ENCODE measurements at regions not wholly inside any gene's neighbourhood (a gene's known extent, or its start where the extent isn't known, plus 50 kb on each side); places are given as distances from the start of the nearest gene placed in this dataset.

DNA sequence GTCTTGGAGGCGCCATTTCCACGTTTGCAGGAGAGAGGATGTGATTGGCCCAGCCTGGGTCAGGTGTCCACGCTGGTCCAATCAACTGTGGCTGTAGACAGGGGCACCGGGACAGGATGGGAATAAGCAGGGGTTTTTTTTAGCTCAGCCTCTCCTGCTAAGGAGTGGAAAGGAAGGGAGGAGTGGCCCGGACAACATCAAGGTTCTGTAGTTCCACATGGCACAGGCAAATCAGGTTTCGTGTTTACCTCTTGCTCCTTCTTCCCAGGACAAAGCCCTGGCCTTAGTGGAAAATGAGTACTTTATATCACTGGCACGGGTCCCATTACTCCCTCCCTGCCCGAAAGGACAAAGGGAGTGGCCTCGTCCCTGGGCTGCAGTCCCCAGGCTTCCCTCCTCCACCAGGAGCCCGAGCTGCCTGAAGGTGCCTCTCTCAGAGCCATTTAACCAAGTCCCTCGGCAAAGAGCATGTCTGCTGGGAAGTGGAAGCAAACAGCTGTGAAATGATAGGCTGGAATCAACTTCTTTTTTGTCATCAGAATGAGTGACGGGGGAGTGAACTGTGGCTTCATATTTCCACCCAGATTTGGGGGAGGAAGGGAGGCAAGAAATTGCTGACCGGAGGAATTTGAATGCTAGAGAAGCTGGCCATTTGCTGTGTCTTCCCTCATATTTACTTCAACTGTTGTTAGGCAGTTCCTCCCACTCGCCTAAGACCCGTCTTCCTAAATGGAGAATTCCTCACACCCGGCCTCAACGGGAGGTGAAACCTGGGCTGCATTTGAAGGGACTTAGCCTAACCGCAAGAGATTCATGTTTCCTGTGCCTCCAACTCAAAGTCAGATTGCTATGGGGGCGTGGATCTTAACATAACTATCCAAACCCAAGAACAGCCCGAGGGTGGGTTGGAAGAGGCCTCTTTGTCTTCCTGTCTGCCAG, 84.9 kb upstream of the SLC44A3 start:
- peaks cover 15% of the 10 kb centered on the region for H3K4me1 ChIP-seq (ENCODE audit: control insufficient read depth, low read depth, low read length)
- no peaks in the 10 kb centered on the region for H3K27me3 ChIP-seq (ENCODE audit: control insufficient read depth, insufficient read depth, low read length)
- no peaks in the 10 kb centered on the region for H3K36me3 ChIP-seq (ENCODE audit: control insufficient read depth, low read depth, low read length)
- H3K9me3 ChIP-seq (ENCODE audit: control insufficient read depth, low read depth, low read length) = no peaks in the 10 kb centered on the region
- no peak overlapping the region for H3K27ac ChIP-seq (ENCODE audit: low read length)
- no peak overlapping the region for H3K4me3 ChIP-seq (ENCODE audit: low read length)
- no peak overlapping the region for H3K9ac ChIP-seq (ENCODE audit: low read length)

DNA sequence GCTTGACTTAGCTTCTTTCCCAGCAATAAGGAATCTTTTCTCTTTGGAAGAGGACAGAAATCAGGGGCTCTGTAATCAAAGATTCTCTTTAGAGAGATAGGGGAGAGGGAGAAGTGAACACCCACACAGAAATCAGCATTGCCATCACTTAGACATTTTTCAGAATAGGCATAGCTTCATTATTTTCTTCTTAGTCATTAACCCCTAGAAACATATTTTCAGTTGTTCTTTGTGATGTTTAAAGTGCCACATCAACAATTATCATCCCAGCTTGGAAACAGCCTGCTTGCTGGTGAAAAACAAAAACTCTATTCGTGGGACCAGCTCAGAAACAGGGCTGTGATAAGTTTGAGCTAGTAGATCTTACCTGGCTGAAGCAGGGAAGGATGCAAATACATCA, 88.3 kb upstream of the SLC44A3 start:
- Histone ChIP-seq H3K27ac (ENCODE audit: low read length) (no peak overlapping the region), H3K9ac (ENCODE audit: low read length) (no peak overlapping the region), H3K4me1 (ENCODE audit: control insufficient read depth, low read depth, low read length) (peaks cover 15% of the 10 kb centered on the region), H3K36me3 (ENCODE audit: control insufficient read depth, low read depth, low read length) (no peaks in the 10 kb centered on the region), H3K4me3 (ENCODE audit: low read length) (no peak overlapping the region), H3K27me3 (ENCODE audit: control insufficient read depth, insufficient read depth, low read length) (no peaks in the 10 kb centered on the region), H3K9me3 (ENCODE audit: control insufficient read depth, low read depth, low read length) (no peaks in the 10 kb centered on the region)

DNA sequence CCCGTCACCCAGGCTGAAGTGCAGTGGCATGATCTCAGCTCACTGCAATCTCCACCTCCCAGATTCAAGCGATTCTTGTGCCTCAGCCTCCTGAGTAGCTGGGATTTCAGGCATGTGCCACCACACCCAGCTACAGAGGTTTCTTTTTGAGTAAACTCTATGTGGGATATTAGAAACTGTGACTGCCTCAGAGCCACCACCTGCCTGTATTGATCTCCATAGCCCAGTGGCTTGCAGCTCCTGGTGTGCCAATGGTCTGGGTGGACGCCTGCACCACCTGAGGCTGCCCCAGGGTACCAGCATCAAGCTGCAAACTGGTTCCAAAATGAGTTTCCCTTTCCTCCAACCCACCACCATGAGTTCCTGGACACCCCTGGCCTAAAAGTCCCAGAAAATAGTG, 89.7 kb upstream of the SLC44A3 start:
- Histone ChIP-seq H3K9ac (ENCODE audit: low read length) (no peak overlapping the region), H3K27ac (ENCODE audit: low read length) (no peak overlapping the region)

DNA sequence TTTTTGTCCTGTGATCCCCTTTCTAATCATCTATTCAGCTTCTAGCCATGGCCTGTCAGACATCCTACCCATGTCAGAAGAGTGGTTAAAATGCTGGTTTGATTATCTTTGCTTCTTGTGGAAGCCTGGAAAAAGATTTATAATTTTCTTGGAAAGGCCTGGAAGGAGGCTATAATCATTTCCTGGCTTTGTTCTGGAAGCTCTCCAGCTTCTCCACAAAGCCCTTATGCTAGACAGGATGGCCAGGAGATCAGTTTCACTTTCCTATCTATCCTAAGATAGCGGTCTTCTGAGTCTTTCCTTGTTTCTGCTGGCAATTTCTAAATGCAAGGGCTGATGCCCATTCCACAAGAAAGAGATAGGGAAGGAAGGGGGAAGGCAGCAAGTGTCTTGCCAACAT, 90.9 kb upstream of the SLC44A3 start:
- H3K9ac ChIP-seq (ENCODE audit: low read length) = no peak overlapping the region
- no peaks in the 10 kb centered on the region for H3K27me3 ChIP-seq (ENCODE audit: control insufficient read depth, insufficient read depth, low read length)
- H3K9me3 ChIP-seq (ENCODE audit: control insufficient read depth, low read depth, low read length) = no peaks in the 10 kb centered on the region
- H3K4me3 ChIP-seq (ENCODE audit: low read length) = no peak overlapping the region
- no peaks in the 10 kb centered on the region for H3K36me3 ChIP-seq (ENCODE audit: control insufficient read depth, low read depth, low read length)
- no peaks in the 10 kb centered on the region for H3K4me1 ChIP-seq (ENCODE audit: control insufficient read depth, low read depth, low read length)
- no peak overlapping the region for H3K27ac ChIP-seq (ENCODE audit: low read length)

More for the DNA sequence above, 89.7 kb upstream of the SLC44A3 start:
- Histone ChIP-seq H3K4me3 (ENCODE audit: low read length) (no peak overlapping the region), H3K4me1 (ENCODE audit: control insufficient read depth, low read depth, low read length) (peaks cover 9% of the 10 kb centered on the region), H3K27me3 (ENCODE audit: control insufficient read depth, insufficient read depth, low read length) (no peaks in the 10 kb centered on the region), H3K36me3 (ENCODE audit: control insufficient read depth, low read depth, low read length) (no peaks in the 10 kb centered on the region), H3K9me3 (ENCODE audit: control insufficient read depth, low read depth, low read length) (no peaks in the 10 kb centered on the region)

DNA sequence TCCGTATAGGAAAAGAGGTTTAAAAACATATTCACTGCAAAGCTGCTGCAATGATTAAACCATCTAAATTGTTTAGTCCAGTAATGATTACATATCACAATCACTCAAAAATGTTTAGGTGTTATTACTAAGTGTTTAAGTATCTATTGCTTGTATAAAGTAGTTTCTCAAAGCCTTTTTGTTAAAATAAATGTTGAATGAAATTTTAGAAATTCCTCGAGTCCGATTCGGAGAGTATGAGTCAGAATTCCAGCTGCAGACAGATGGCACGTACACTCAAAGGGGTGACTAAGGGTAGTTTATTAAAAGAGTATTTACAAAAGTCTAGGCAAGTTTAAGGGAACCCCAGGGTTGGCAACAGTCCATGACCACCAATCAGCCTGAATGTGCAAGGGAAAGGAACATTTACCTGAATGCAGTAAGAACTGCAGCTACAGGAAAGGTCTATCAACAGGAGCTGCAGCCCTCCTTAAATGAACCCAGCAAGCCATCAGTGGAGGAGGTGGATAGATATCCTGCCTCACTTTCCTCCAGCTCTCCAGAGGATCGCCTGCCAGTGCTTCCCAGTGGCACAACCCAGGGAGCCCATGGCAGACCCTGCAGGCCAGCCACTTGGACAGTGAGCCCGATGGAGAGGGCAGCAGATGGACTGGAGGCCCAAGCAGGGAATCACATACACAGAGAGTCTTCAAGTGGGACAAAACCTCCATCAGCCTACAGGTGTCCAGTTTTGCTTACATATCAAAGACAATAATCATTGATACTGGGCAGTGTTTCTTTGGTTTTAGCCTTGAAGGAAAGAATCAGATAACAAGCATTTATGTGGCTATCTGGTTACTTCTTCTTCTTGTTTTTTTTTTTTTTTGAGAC, 92.1 kb upstream of the SLC44A3 start:
- Histone ChIP-seq H3K4me3 (ENCODE audit: low read length) (no peak overlapping the region), H3K4me1 (ENCODE audit: control insufficient read depth, low read depth, low read length) (no peaks in the 10 kb centered on the region), H3K27ac (ENCODE audit: low read length) (no peak overlapping the region), H3K9ac (ENCODE audit: low read length) (no peak overlapping the region), H3K9me3 (ENCODE audit: control insufficient read depth, low read depth, low read length) (no peaks in the 10 kb centered on the region), H3K36me3 (ENCODE audit: control insufficient read depth, low read depth, low read length) (no peaks in the 10 kb centered on the region), H3K27me3 (ENCODE audit: control insufficient read depth, insufficient read depth, low read length) (no peaks in the 10 kb centered on the region)

DNA sequence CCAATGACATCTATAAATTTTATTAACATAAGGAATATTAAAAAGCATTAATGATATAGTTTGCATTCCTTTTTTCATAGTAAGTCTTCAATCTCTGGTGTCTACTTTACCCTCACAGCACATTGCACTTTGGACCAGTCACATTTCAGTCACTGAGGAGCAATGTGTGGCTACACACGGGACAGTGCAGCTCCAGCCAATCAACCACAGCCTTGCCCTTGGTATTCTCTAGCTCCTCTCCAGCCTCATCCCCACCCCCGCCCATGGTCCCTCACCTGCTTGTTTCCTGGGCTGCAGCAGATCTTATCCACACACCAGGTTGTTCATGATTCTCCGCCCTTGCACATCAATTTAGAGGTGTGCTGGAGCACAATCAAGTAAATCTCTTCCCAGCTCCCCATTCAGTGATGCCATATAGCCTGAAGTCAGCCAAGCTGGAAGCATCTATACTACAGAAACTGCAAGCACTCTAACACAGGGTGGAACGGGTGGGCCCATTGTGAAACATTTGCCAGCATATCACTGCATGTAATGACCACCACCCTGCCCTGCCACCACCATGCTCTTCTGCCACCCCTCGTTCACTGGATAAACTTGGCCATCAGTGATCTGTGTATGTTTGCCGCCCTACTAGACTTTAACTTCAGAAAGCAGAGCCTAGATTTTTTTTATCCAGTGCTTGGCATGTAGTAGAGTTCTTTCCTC, 93.0 kb upstream of the SLC44A3 start:
- no peak overlapping the region for H3K9ac ChIP-seq (ENCODE audit: low read length)
- no peaks in the 10 kb centered on the region for H3K27me3 ChIP-seq (ENCODE audit: control insufficient read depth, insufficient read depth, low read length)
- H3K4me1 ChIP-seq (ENCODE audit: control insufficient read depth, low read depth, low read length) = no peaks in the 10 kb centered on the region
- no peaks in the 10 kb centered on the region for H3K36me3 ChIP-seq (ENCODE audit: control insufficient read depth, low read depth, low read length)
- no peaks in the 10 kb centered on the region for H3K9me3 ChIP-seq (ENCODE audit: control insufficient read depth, low read depth, low read length)
- no peak overlapping the region for H3K4me3 ChIP-seq (ENCODE audit: low read length)
- H3K27ac ChIP-seq (ENCODE audit: low read length) = no peak overlapping the region

DNA sequence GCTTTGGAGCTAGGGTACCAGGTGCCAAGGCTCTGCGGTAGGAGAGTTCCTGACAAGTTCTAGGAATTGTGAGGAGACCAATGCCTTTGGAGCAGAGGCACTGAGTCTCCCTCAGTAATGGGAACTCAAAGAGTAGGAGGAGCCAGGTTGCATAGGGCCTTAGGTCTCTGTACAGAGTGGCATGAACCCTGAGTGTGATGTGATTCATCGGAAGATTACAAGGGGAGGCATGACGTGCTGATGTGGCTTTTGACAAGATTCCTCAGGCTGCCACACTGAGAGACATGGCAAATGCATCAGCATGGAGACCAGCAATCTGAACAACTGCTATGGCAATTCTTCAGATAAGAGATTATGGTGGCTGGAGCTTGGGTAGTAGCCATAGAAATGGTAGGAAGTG, 94.6 kb upstream of the SLC44A3 start:
- no peaks in the 10 kb centered on the region for H3K9me3 ChIP-seq (ENCODE audit: control insufficient read depth, low read depth, low read length)
- no peaks in the 10 kb centered on the region for H3K36me3 ChIP-seq (ENCODE audit: control insufficient read depth, low read depth, low read length)
- H3K27ac ChIP-seq (ENCODE audit: low read length) = no peak overlapping the region
- no peaks in the 10 kb centered on the region for H3K4me1 ChIP-seq (ENCODE audit: control insufficient read depth, low read depth, low read length)
- H3K27me3 ChIP-seq (ENCODE audit: control insufficient read depth, insufficient read depth, low read length) = no peaks in the 10 kb centered on the region
- no peak overlapping the region for H3K4me3 ChIP-seq (ENCODE audit: low read length)
- no peak overlapping the region for H3K9ac ChIP-seq (ENCODE audit: low read length)

DNA sequence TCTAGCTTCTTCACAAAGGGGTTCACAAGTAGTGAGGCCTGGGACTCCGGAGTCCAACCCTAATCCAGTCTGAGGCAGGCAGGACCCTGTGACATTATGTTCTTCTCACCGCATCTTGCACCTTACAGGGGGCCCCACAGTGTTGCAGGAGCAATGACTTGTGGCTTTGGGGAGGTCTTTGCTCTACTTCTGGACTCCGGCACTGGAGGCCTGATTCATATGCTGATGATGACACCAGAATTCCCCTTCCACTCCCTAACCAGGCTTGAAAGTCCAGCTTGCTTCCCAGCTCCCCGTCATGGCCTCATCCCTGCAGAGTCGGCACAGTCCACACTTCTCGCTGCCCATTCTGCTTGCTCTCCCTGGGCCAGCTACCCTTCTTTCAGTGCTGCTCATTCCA, 96.3 kb upstream of the SLC44A3 start:
- no peak overlapping the region for H3K9ac ChIP-seq (ENCODE audit: low read length)
- H3K9me3 ChIP-seq (ENCODE audit: control insufficient read depth, low read depth, low read length) = no peaks in the 10 kb centered on the region
- no peak overlapping the region for H3K27ac ChIP-seq (ENCODE audit: low read length)
- H3K4me1 ChIP-seq (ENCODE audit: control insufficient read depth, low read depth, low read length) = no peaks in the 10 kb centered on the region
- no peak overlapping the region for H3K4me3 ChIP-seq (ENCODE audit: low read length)
- no peaks in the 10 kb centered on the region for H3K27me3 ChIP-seq (ENCODE audit: control insufficient read depth, insufficient read depth, low read length)
- no peaks in the 10 kb centered on the region for H3K36me3 ChIP-seq (ENCODE audit: control insufficient read depth, low read depth, low read length)

DNA sequence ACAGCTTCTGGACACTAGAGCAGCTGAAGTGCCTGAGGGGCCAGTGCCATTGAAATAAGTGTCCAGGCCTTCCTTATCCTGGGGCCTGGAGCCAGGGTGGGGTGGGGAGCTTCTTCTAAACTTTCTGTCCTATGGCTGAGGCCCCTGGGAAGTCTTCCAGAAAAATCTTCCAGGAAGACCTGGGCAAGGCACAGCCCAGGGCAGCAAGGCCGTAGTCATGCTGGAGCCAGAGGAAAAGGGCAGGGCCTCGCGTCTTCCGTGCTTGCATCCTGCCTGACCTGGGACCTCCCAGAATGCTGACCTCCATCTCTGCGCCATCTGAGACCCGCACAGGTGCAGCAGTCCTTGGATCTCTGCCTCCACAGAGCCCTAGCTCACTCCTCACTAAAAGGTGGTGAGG, 96.7 kb upstream of the SLC44A3 start:
- H3K9ac ChIP-seq (ENCODE audit: low read length) = no peak overlapping the region
- no peak overlapping the region for H3K4me3 ChIP-seq (ENCODE audit: low read length)
- H3K4me1 ChIP-seq (ENCODE audit: control insufficient read depth, low read depth, low read length) = no peaks in the 10 kb centered on the region
- no peak overlapping the region for H3K27ac ChIP-seq (ENCODE audit: low read length)
- H3K36me3 ChIP-seq (ENCODE audit: control insufficient read depth, low read depth, low read length) = no peaks in the 10 kb centered on the region
- H3K9me3 ChIP-seq (ENCODE audit: control insufficient read depth, low read depth, low read length) = no peaks in the 10 kb centered on the region
- no peaks in the 10 kb centered on the region for H3K27me3 ChIP-seq (ENCODE audit: control insufficient read depth, insufficient read depth, low read length)

DNA sequence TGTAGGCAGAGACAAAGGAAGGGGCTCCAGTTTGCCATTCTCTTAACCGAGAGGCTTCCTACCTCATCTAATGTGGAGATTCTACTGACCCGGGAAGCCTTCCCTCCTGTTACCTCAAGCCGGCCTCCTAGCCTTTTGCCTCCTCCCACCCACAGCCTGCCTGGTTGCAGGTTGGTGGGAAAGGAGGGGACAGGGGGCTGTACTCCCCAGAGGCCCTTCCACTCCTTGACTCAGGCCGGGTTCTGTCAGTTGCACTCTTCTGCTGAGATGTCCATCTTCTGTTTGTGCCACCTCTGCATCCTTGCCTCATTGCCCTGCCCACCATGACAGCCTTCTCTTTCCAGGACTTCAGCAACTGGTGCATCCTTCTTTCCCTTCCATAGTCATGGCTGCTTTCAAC, 98.0 kb upstream of the SLC44A3 start:
- no peaks in the 10 kb centered on the region for H3K9me3 ChIP-seq (ENCODE audit: control insufficient read depth, low read depth, low read length)
- H3K36me3 ChIP-seq (ENCODE audit: control insufficient read depth, low read depth, low read length) = no peaks in the 10 kb centered on the region
- H3K4me1 ChIP-seq (ENCODE audit: control insufficient read depth, low read depth, low read length) = no peaks in the 10 kb centered on the region
- H3K9ac ChIP-seq (ENCODE audit: low read length) = no peak overlapping the region
- H3K4me3 ChIP-seq (ENCODE audit: low read length) = no peak overlapping the region
- H3K27me3 ChIP-seq (ENCODE audit: control insufficient read depth, insufficient read depth, low read length) = no peaks in the 10 kb centered on the region
- no peak overlapping the region for H3K27ac ChIP-seq (ENCODE audit: low read length)

DNA sequence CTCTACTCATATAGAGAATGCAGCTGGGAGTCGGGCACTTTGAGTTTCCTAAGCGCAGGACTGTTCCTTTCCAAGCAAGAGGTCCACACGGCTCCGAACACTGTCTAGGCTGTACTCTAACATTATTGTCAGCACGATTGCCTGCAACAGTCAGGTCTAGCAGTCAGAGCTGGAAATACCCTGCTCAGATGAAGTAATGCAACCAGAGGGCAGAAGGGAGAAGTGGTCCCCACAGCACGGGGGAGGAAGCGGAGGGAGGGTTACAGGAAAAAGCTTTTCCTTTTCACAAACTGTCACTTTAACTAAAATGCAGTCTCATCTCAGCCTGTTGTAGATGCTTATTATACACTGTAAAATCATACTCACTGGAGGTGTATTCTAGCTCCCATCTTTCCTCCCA, 98.9 kb upstream of the SLC44A3 start:
- H3K36me3 ChIP-seq (ENCODE audit: control insufficient read depth, low read depth, low read length) = no peaks in the 10 kb centered on the region
- H3K9ac ChIP-seq (ENCODE audit: low read length) = no peak overlapping the region
- H3K27me3 ChIP-seq (ENCODE audit: control insufficient read depth, insufficient read depth, low read length) = no peaks in the 10 kb centered on the region
- H3K4me3 ChIP-seq (ENCODE audit: low read length) = no peak overlapping the region
- H3K27ac ChIP-seq (ENCODE audit: low read length) = no peak overlapping the region
- no peaks in the 10 kb centered on the region for H3K9me3 ChIP-seq (ENCODE audit: control insufficient read depth, low read depth, low read length)
- H3K4me1 ChIP-seq (ENCODE audit: control insufficient read depth, low read depth, low read length) = no peaks in the 10 kb centered on the region
